HFFc6 (cell line): ENCODE measurements at regions not wholly inside any gene's neighbourhood (a gene's known extent, or its start where the extent isn't known, plus 50 kb on each side); places are given as distances from the start of the nearest gene placed in this dataset.

Source experiments
- DNase-seq: peaks from one replicate; pipeline ENCODE4 v3.0.0-alpha.2; 2018
- H3K27ac Mint-ChIP-seq: 2 replicates; pipeline ENCODE4 v1.8.0; 2020; ENCODE audit warnings: mild to moderate bottlenecking, mixed read lengths
- H3K27me3 Mint-ChIP-seq: 2 replicates; pipeline ENCODE4 v1.8.0; 2021; ENCODE audit warnings: mild to moderate bottlenecking, moderate library complexity, mixed read lengths; ENCODE audit not compliant: insufficient read depth
- H3K36me3 Mint-ChIP-seq: 2 replicates; pipeline ENCODE4 v1.8.0; 2021; ENCODE audit warnings: low read depth, mixed read lengths
- H3K4me1 Mint-ChIP-seq: 2 replicates; pipeline ENCODE4 v1.8.0; 2020; ENCODE audit warnings: low read depth, mixed read lengths
- H3K4me3 Mint-ChIP-seq: 2 replicates; pipeline ENCODE4 v1.8.0; 2020; ENCODE audit warnings: mild to moderate bottlenecking, moderate library complexity, mixed read lengths
- H3K9me3 Mint-ChIP-seq: 2 replicates; pipeline ENCODE4 v1.8.0; 2020; ENCODE audit warnings: mild to moderate bottlenecking, mixed read lengths
- CTCF ChIP-seq: fragments of 200-600 bp; sonication (generic); IDR thresholded peaks from 2 replicates; pipeline ENCODE4 v1.5.0; 2021; ENCODE audit warnings: antibody characterized with exemption, mild to moderate bottlenecking

DNA sequence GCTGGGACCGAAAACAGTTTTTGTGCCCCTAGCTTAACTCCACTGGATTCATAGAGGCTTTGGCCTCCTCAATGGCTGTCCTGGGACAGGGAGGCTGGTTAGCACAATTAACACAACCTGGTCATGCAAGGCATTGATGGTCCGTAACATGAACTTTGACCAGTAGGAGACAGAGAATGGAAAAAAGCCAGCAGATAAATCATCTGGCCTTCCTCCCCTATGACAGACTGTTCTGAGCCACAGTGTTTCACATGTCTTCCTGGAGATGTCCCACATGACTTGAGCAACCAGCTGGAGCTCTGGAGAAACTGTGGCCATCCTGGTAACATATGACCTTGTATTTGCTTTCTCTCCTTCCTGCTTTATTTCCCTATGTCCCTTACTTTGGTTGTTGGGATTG, 244.2 kb downstream of the UQCRFS1 start:
- no peak for TF ChIP-seq CTCF
- no peak overlapping the region for H3K27ac Mint-ChIP-seq
- no peaks in the 10 kb centered on the region for H3K9me3 Mint-ChIP-seq
- H3K27me3 Mint-ChIP-seq = no peaks in the 10 kb centered on the region; the same call in 1 of the 2 replicates
- DNase-seq = no peak
- peaks cover 7% of the 10 kb centered on the region for H3K4me1 Mint-ChIP-seq
- H3K36me3 Mint-ChIP-seq = no peaks in the 10 kb centered on the region
- H3K4me3 Mint-ChIP-seq = no peak overlapping the region

GRCh38 chr19:28966737-28967399, 246.1 kb downstream of the UQCRFS1 start:
- no peaks in the 10 kb centered on the region for H3K9me3 Mint-ChIP-seq
- H3K4me1 Mint-ChIP-seq = peaks cover 26% of the 10 kb centered on the region
- TF ChIP-seq CTCF = no peak
- DNase-seq = no peak
- no peaks in the 10 kb centered on the region; the same call in 1 of the 2 replicates for H3K36me3 Mint-ChIP-seq
- H3K4me3 Mint-ChIP-seq = no peak overlapping the region
- H3K27ac Mint-ChIP-seq = no peak overlapping the region
- H3K27me3 Mint-ChIP-seq = no peaks in the 10 kb centered on the region; the same call in 1 of the 2 replicates

DNA sequence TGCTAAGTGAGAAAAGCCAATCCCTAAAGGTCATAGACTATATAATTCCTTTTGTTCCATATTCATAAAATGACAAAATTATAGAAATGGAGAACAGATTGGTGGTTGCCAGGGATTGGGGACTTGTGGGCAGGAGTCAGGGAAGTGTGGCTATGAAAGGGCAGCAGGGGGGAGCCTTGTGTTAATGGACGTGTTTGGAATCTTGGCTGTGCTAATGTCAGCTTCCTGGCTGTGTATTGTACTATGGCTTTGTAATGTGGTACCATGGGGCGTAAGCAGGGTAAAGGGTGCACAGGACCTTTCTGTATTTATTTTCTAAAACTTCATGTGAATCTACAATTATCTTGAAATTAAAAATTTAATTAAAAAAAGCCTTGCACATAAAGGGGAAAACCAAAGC, 248.5 kb downstream of the UQCRFS1 start:
- no peaks in the 10 kb centered on the region for H3K9me3 Mint-ChIP-seq
- H3K27me3 Mint-ChIP-seq = no peaks in the 10 kb centered on the region; the same call in 1 of the 2 replicates
- H3K4me1 Mint-ChIP-seq = peaks cover 49% of the 10 kb centered on the region
- no peak for TF ChIP-seq CTCF
- H3K27ac Mint-ChIP-seq = no peak overlapping the region; the same call in 1 of the 2 replicates
- no peak overlapping the region for H3K4me3 Mint-ChIP-seq
- no peaks in the 10 kb centered on the region; the same call in 1 of the 2 replicates for H3K36me3 Mint-ChIP-seq
- DNase-seq = no peak

DNA sequence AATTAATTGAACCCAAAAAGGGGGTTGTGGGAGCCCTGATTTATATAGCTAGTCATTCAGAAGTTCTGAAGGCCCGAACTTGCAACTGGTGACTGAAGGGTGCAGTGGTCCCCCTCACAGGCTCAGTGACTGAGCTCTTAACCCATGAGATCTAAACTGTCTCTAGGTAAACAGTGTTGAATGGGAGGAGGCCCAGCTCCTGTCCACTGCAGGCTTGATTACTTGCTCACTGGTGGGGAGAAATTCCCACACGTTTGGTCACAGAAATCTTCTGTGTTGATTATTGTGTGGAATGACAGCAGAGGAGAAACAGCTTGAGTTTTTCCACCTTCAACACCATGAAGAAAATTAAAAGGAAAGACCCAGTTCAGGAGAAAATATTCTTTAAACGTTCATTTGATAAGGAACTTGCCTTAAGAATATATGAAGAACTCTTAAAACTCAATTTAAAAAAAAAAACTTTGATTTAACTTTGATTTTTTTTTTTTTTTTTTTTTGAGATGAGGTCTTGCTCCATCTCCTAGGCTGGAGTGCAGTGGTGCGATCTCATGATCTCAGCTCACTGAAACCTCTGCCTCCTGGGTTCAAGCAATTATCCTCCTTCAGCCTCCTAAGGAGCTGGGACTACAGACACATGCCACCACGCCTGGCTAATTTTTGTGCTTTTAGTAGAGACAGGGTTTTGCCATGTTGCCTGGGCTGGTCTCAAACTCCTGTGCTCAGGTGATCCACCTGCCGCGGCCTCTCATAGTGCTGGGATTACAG, 249.3 kb downstream of the UQCRFS1 start:
- Mint-ChIP-seq H3K4me1 (peaks cover 57% of the 10 kb centered on the region), H3K4me3 (no peak overlapping the region), H3K36me3 (no peaks in the 10 kb centered on the region; the same call in 1 of the 2 replicates), H3K27ac (peak overlapping the region; percentile 99), H3K27me3 (no peaks in the 10 kb centered on the region), H3K9me3 (no peaks in the 10 kb centered on the region)
- DNase-seq = no peak
- no peak for TF ChIP-seq CTCF

DNA sequence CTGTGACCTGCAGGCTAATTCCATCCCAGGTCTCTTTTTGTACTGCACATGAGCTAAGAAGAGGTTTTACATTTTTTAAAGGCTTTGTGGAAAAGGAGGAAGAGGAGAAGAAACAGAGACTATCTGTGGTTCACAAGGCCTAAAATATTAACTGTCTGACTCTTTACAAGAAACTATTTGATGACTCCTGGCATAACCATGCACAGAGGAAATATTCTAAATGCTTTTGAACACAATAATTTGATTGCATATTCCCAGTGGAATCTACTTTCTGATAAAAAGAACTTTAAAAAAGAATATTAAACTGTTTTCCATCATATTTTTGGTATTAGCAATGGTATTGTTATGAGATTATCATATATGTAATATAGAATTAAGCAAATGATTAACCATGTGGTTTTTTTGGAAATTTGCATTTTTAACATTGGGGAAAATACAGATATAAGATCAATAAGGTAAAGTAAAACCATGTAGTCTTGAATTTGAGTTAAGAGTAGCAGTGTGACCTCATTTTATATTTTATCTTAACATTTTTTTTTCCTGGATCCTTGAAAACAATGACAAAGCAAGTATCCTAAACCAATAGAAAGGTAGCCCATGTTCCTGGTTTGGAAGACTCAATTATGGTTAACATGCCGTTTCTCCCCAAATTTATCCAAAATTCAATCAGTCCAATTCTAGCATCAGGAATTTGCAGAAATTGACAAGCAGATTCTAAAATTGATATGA, 251.0 kb downstream of the UQCRFS1 start:
- Mint-ChIP-seq H3K36me3 (peaks cover 3% of the 10 kb centered on the region; the same call in 1 of the 2 replicates), H3K27ac (peak overlapping the region; percentile 99), H3K4me3 (peak overlapping the region; percentile 72), H3K4me1 (peaks cover 56% of the 10 kb centered on the region), H3K27me3 (no peaks in the 10 kb centered on the region), H3K9me3 (no peaks in the 10 kb centered on the region)
- TF ChIP-seq CTCF = no peak
- peak; percentile 75 for DNase-seq
